ENCODE measurements at regions not wholly inside any gene's neighbourhood (a gene's known extent, or its start where the extent isn't known, plus 50 kb on each side); places are given as distances from the start of the nearest gene placed in this dataset.

GRCh38 chr2:236935083-236935482 is 150.6 kb upstream of the COPS8 start:
- no peak for DNase-seq

GRCh38 chr2:236935631-236936445 is 149.9 kb upstream of the COPS8 start:
- no peak for DNase-seq

DNA sequence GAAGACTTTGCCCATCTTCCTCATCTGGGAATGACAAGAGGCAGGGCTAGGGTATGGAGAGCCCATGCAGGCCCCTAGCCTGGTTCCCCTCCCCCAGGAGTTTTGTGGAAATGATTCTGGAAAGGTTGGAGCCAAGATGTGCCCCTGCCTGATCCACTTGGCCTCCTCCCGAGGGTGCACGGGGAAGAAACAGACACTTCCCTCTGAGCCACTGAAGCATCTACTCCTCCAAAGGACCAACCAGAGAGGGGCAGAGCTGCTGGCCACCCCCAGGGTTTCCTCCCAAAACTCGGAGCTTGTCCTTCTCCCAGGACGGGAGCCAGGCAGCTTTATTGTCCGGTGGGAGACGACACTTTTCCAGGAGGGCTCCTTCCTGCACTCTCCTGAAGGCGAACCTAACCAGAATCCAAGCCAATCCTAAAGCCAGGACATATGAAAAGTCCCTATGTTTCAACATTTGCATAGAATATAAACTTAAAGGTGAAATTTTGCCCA is 149.2 kb upstream of the COPS8 start:
- DNase-seq, result no peak

GRCh38 chr2:236938126-236938525 is 147.6 kb upstream of the COPS8 start:
- DNase-seq, result no peak

DNA sequence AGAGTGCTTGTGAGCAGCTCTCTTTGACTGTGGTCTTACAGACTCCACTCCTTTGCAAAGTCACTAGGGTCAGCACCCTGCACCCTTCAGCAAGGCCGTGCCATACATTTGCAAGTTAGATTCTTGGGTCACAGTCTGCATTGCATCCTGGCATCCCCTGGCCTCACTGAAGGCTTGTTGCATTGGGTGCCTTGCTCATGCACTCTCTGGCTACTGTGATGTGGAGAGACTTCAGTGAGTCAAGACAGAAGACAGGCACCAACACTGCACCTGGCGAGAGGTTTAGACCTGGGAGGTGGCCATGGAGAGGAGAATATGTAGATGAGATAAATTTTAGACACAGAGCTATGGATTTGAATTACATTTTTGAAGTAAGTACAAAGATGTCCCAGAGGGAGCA is 146.4 kb upstream of the COPS8 start:
- no peak for DNase-seq

DNA sequence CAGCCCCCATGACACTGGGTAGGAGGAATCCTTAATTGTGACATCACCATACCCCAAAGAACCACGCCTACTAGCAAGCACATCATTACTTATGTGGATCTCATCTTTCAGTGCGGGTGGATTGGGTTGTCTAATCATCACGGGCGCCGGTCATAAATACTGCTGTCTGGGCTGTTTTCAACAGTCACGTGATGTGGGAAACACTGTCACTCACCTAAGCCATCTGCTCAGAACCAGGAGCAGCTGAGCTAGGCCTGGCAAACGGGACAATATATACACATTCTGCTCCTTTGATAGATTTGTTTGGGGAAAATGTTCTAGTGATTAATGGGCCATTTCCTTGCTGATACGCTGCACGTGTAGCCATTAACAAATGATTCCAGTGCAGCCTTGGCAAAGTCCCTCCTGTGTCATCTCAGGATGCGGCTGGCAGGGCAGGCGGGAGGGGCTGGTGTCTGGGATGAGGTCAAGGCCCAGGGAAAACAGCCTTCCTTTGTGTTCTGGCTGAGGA is 145.9 kb upstream of the COPS8 start:
- peak; percentile 55 for DNase-seq

- DNase-seq, result no peak
These were observed 145.2 kb upstream of the COPS8 start for GRCh38 chr2:236940497-236940896.

GRCh38 chr2:236940916-236941520 is 144.7 kb upstream of the COPS8 start:
- DNase-seq, result no peak

DNA sequence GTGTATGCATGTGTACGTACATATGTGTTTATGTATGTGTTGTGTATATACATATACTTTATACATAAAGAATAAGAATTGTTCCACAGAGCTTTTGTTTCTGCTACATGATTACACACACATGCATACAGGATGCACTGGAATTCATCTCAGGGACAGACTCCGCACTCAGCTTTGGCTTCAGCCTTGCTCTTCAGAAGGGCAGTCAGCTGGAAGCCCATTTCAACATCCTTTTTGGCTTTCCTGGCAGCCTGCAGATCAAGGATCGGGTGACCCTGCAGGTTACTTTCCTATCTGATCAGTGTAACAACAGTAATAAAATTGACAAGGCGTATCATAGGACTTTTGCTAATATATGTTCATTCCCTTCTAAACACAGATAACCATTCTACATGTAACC is 144.1 kb upstream of the COPS8 start:
- no peak for DNase-seq

- no peak for DNase-seq
These were observed 143.1 kb upstream of the COPS8 start for GRCh38 chr2:236942554-236942953.

DNA sequence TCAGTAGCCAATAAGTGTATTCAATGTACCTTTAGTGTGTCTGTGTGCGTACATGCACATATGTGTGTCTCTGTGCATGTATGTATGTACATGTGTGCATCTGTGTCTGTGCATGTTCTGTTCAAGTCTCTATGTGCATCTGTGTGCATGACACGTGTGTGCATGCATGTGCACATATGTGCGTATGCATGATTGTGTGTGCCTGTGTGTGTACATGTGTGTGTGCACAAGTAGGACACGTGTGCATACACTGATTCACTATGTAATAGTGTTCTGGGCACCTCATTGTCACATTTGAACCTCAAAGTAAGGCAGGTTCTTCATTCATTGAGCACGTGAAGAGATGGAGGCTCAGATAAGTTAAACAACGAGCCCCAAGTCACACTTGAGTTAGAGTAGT is 142.6 kb upstream of the COPS8 start:
- no peak for DNase-seq

DNA sequence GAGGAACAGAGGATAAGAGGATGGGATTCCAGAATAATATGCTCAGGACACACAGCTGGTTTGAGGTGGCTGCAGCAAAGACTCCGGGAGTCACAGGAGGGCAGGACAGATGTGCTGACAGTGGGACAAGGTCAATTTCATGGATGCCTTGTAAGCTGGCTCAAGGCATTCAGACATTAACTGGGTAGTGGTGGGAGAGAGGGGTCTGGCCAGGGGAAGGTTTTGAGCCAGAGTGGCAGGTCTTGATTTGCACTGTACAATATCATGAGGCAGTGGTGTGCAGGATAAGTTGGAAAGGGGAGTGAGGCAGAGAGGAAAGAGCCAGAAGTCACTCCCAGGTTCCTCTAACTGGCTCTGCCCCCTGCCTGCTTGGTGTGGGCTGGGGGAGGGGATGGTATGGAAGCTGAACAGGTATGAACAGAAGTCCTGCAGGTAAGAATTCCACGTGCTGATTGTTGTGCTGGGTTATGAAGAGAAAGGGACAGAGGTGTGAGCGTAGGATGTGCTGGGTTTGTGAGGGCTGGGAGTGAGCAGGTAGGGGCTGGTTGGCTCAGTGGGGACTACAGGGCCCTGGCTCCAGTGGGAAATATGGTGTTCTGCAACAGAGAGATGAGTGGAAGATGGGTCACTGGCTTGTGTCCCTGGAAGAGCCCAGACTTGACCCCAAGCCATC is 141.7 kb upstream of the COPS8 start:
- DNase-seq, result no peak

DNA sequence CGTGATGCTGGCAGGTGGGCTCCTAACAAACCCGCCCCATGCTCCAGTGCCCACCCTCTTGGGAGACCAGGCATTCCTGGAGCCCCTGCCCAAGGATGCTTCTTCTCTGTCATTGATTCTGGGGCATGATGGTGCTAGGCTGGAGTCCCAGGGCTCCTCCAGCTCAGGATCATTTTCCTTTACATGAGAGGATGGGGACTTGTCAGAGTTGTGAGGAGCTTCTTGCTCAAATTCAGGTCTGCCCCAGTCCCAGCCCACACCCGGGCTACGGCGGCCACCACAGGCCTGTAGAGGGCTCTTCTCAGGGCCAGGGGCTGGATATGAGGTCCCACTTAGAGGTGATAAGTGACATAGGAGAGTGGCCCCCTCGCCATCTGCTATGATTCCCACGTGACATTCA is 141.1 kb upstream of the COPS8 start:
- no peak for DNase-seq

- no peak for DNase-seq
These were observed 140.2 kb upstream of the COPS8 start for GRCh38 chr2:236945431-236946016.

DNA sequence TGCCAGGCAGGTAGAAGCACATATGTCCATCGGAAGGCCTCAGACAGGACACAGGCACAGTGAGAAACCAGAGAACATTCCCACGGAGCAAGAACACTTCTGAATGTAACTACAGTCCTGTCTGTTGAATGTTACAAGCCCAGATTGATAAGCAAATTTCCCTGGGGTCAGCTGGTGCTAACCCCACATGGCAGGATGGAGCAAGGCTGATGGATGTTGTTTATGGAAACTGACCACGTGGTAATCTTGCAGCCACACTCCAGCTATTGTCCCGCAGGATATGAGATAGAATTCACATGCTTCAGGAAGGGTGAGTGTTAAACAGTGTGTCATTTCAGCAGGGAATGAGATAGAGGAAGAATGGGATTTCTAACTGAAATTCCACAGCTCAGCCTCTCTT is 138.8 kb upstream of the COPS8 start:
- no peak for DNase-seq

GRCh38 chr2:236947294-236947693 is 138.4 kb upstream of the COPS8 start:
- DNase-seq, result no peak

DNA sequence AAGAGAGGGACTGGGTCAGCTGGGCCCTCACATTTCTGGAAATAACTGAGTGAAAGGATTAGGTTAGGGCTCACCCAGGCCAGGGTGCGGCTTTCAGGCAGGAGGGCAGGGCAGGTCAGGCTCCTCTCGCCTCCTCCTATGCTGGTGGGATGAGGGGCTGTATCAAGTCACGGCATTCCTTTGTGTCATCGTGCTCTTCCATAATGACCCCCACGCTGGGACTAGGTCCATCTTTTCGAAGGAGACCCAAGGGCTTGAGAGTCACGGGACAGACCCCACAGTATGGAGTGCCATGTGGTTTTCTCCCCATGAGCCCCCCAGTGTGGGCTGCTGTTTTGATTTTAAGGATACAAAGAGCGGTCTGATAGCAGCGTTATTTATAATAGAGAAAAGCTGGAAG is 137.8 kb upstream of the COPS8 start:
- no peak for DNase-seq

DNA sequence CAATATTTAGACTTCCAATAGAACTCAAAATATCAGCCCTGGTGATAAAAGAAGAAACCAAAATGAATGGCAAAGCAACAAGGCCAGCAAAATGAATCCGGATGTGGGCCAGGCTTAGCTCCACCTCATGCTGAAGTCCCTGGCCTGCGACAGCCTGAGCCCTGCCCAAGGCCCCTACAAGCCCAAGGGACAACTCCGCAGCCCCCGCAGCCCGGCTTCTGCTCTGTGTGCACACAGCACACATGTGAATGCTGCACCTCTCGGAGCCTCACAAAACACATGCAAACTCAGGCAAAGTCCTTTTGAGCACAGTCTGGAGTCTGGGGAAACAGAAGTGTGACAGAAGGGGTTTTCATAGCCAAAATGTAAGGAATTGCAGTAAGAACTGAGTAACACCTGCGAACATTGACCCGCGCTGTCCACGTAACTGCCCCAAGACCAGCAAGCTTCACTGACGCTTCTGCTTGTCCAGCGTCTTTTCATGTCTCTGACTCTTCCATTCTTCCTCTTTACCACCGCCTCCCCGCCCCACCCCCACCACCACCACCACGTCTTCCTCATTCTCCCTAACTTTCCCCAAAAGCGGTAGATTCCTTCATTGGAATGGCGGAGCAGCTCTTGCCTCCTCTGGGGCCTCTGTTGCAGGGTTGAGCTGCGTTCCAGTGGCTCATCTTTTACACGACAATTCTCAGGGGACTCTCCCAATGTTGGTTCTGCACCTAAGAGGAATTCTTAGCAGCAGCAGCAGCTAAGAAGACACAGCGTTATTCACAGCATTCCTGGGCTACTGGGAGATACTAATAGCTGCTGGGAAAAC is 136.4 kb upstream of the COPS8 start:
- no peak for DNase-seq

- DNase-seq, result no peak
These were observed 133.7 kb upstream of the COPS8 start for GRCh38 chr2:236951830-236952475.

GRCh38 chr2:236954641-236955040 is 131.0 kb upstream of the COPS8 start:
- no peak for DNase-seq

DNA sequence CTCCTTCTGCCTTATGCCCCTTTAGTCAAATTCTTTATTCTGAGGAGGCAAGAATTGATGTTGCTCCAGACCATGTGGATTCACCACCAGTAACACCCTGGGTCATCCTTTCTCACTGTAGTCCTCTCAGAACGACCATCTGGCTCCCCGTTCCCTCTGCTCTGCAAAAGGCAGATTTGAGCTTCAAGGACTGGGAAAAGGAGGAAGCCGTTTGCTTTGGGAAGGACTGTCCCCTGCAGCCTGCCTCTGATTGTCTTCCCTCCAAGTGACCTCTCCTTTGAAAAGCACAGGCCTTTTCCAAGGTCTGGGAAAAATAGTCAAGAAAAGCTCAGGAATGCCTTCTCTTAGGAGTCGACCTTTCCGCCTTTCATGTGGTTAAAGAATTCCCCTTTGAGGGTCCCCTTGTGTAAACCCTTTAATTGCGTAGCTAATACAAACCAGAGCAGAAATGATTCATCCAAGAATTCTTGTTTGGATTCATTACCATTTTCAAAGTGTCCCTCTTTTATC is 130.1 kb upstream of the COPS8 start:
- no peak for DNase-seq
